Neural cell (in vitro differentiated cells): ENCODE measurements at regions not wholly inside any gene's neighbourhood (a gene's known extent, or its start where the extent isn't known, plus 50 kb on each side); places are given as distances from the start of the nearest gene placed in this dataset.

ENCODE experiments used
- H2AFZ ChIP-seq: fragments of 200-600, 300-800 bp; sonication (generic), shearing (Covaris generic); 2 replicates; pipeline ENCODE4 v1.6.0; 2014; ENCODE audit warnings: low read depth, mild to moderate bottlenecking, antibody characterized with exemption, low read length, moderate library complexity
- H3F3A ChIP-seq: fragments of 200-600 bp; shearing (Covaris generic); 2 replicates; pipeline ENCODE4 v1.6.1; 2016; ENCODE audit warnings: mild to moderate bottlenecking, moderate library complexity, mixed read lengths, antibody characterized with exemption, low read length; ENCODE audit not compliant: insufficient read depth, poor library complexity, severe bottlenecking
- H3K27ac ChIP-seq: fragments of 200-600, 300-800 bp; sonication (generic), shearing (Covaris generic); 2 replicates; pipeline ENCODE4 v1.5.1; 2014; ENCODE audit warnings: mild to moderate bottlenecking, low read length, moderate library complexity
- H3K27me3 ChIP-seq: fragments of 300-800, 200-600 bp; sonication (generic), shearing (Covaris generic); 2 replicates; pipeline ENCODE4 v1.6.0; 2014; ENCODE audit warnings: mild to moderate bottlenecking, low read depth, low read length, moderate library complexity; ENCODE audit not compliant: insufficient read depth
- H3K36me3 ChIP-seq: fragments of 300-800, 200-600 bp; sonication (generic), shearing (Covaris generic); 2 replicates; pipeline ENCODE4 v1.5.1; 2014; ENCODE audit warnings: mild to moderate bottlenecking, antibody characterized with exemption, low read length, moderate library complexity; ENCODE audit not compliant: insufficient read depth
- H3K4me2 ChIP-seq: fragments of 300-800, 200-600 bp; sonication (generic), shearing (Covaris generic); 2 replicates; pipeline ENCODE4 v1.6.0; 2014; ENCODE audit warnings: mild to moderate bottlenecking, low read length
- H3K4me3 ChIP-seq: fragments of 300-800, 200-600 bp; sonication (generic), shearing (Covaris generic); 2 replicates; pipeline ENCODE4 v1.5.1; 2014; ENCODE audit warnings: mild to moderate bottlenecking, low read length, moderate library complexity
- H3K79me2 ChIP-seq: fragments of 200-600 bp; shearing (Covaris generic); replicated peaks from 2 replicates; pipeline ENCODE4 v1.6.0; 2014; ENCODE audit warnings: mild to moderate bottlenecking, low read length, moderate library complexity; ENCODE audit not compliant: insufficient read depth
- H3K9ac ChIP-seq: fragments of 300-800, 200-600 bp; sonication (generic), shearing (Covaris generic); 2 replicates; pipeline ENCODE4 v1.6.1; 2016; ENCODE audit warnings: mild to moderate bottlenecking, low read length, mixed read lengths
- H3K9me2 ChIP-seq: fragments of 200-600 bp; shearing (Covaris generic); 2 replicates; pipeline ENCODE4 v1.6.1; 2016; ENCODE audit warnings: mild to moderate bottlenecking, low read length, mixed read lengths; ENCODE audit not compliant: insufficient read depth
- H3K9me3 ChIP-seq: fragments of 200-600, 300-800 bp; sonication (generic), shearing (Covaris generic); 2 replicates; pipeline ENCODE4 v1.6.1; 2016; ENCODE audit warnings: mild to moderate bottlenecking, mixed run types, low read length, moderate library complexity, mixed read lengths
- H4K20me1 ChIP-seq: fragments of 200-600 bp; shearing (Covaris generic); 2 replicates; pipeline ENCODE4 v1.6.1; 2016; ENCODE audit warnings: mild to moderate bottlenecking, mixed run types; ENCODE audit not compliant: insufficient read depth
- CTCF ChIP-seq: fragments of 450-650 bp; IDR thresholded peaks from 2 replicates; pipeline ENCODE4 v1.5.1; 2014; ENCODE audit warnings: antibody characterized with exemption, mild to moderate bottlenecking, moderate library complexity; ENCODE audit not compliant: poor library complexity, severe bottlenecking
- EP300 ChIP-seq: fragments of 450-650 bp; conservative IDR thresholded peaks from 2 replicates; pipeline ENCODE4 v1.6.1; 2014; ENCODE audit warnings: antibody characterized with exemption, mild to moderate bottlenecking, moderate library complexity; ENCODE audit not compliant: poor library complexity, severe bottlenecking
- EZH2 ChIP-seq: fragments of 200-600, 300-800 bp; shearing (Covaris generic), sonication (generic); IDR thresholded peaks from 2 replicates; pipeline ENCODE4 v1.6.1; 2014; ENCODE audit warnings: antibody characterized with exemption, low read length, borderline replicate concordance, mild to moderate bottlenecking; ENCODE audit not compliant: insufficient read depth, poor library complexity, severe bottlenecking
- MXI1 ChIP-seq: fragments of 450-650 bp; conservative IDR thresholded peaks from 2 replicates; pipeline ENCODE4 v1.6.1; 2014; ENCODE audit warnings: antibody characterized with exemption, mild to moderate bottlenecking; ENCODE audit not compliant: poor library complexity, severe bottlenecking
- POLR2AphosphoS5 ChIP-seq: IDR thresholded peaks from 2 replicates; pipeline ENCODE4 v1.6.1; 2012
- RAD21 ChIP-seq: fragments of 450-650 bp; conservative IDR thresholded peaks from 2 replicates; pipeline ENCODE4 v1.6.1; 2014; ENCODE audit warnings: antibody characterized with exemption, mild to moderate bottlenecking, moderate library complexity
- REST ChIP-seq: IDR thresholded peaks from 2 replicates; pipeline ENCODE4 v1.6.1; 2012; ENCODE audit warnings: borderline replicate concordance
- SMC3 ChIP-seq: fragments of 450-650 bp; conservative IDR thresholded peaks from 2 replicates; pipeline ENCODE4 v1.6.1; 2014; ENCODE audit warnings: antibody characterized with exemption, mild to moderate bottlenecking, moderate library complexity; ENCODE audit not compliant: poor library complexity
- TAF1 ChIP-seq: IDR thresholded peaks from 2 replicates; pipeline ENCODE4 v1.6.1; 2012; ENCODE audit warnings: low read depth

- no peak overlapping the region for H3K4me2 ChIP-seq
- TF ChIP-seq SMC3: no peak
- TF ChIP-seq CTCF: no peak
- TF ChIP-seq REST: no peak
- TF ChIP-seq EP300: no peak
- no peak for TF ChIP-seq TAF1
- no peak for TF ChIP-seq EZH2
- TF ChIP-seq MXI1: no peak
- TF ChIP-seq RAD21: no peak
- TF ChIP-seq POLR2AphosphoS5: no peak
- H3K9me2 ChIP-seq: no peaks in the 10 kb centered on the region
- no peak overlapping the region for H3K4me3 ChIP-seq
- H4K20me1 ChIP-seq: no peaks in the 10 kb centered on the region
- H3F3A ChIP-seq: no peaks in the 10 kb centered on the region
- no peaks in the 10 kb centered on the region for H3K27me3 ChIP-seq
- no peaks in the 10 kb centered on the region for H3K9me3 ChIP-seq
- H3K9ac ChIP-seq: no peak overlapping the region
- no peak overlapping the region for H2AFZ ChIP-seq
- no peaks in the 10 kb centered on the region for H3K79me2 ChIP-seq
- no peak overlapping the region for H3K27ac ChIP-seq
- no peaks in the 10 kb centered on the region for H3K36me3 ChIP-seq
Observed at GRCh38 chr2:223169830-223170605, 118.0 kb downstream of the KCNE4 start.

DNA sequence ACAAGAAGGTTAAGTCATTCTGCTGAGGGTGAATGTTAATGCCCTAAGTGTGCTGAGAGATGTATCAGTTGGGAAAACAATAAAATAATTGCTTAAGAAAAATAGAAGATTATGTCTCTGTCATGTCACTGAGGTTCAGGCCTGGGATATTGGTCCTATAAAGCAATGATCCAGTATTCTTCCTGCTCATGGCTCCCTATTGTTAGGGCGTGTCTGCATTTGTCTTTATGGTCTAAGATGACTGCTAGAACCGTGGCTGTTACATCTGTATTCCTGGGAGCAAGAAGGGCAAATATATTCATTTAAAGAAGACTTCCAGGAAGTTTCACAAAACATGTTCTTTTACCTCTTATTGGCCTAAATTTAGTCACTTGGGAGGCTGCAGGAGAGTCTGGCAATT, 125.0 kb downstream of the KCNE4 start:
- Histone ChIP-seq H3K36me3 (no peaks in the 10 kb centered on the region), H3K9ac (no peak overlapping the region), H3F3A (no peaks in the 10 kb centered on the region), H3K9me2 (no peaks in the 10 kb centered on the region), H3K4me2 (no peak overlapping the region), H3K9me3 (no peaks in the 10 kb centered on the region), H4K20me1 (no peaks in the 10 kb centered on the region), H3K27me3 (no peaks in the 10 kb centered on the region), H3K27ac (no peak overlapping the region), H3K79me2 (no peaks in the 10 kb centered on the region), H2AFZ (no peak overlapping the region), H3K4me3 (no peak overlapping the region)
- no peak for TF ChIP-seq RAD21
